H54 (cell line): ENCODE measurements at regions not wholly inside any gene's neighbourhood (a gene's known extent, or its start where the extent isn't known, plus 50 kb on each side); places are given as distances from the start of the nearest gene placed in this dataset.
"Not testable (repeated sequence)": the region's sequence is repeated elsewhere in the genome, so short reads cannot be mapped to it uniquely, and the experiment has no call there.

Source experiments
- DNase-seq: peaks from one replicate; pipeline ENCODE4 v3.0.0; 2011; ENCODE audit warnings: low spot score, mixed read lengths; ENCODE audit not compliant: insufficient read length
- FAIRE-seq: peaks from 3 replicates; lab custom pipeline; 2011; peaks lifted over from hg19 to GRCh38; lab: Jason Lieb, UNC
- POLR2A ChIP-seq: IDR thresholded peaks from 2 replicates; pipeline ENCODE4 v1.6.1; 2011; ENCODE audit warnings: low read depth, mild to moderate bottlenecking, low read length

DNA sequence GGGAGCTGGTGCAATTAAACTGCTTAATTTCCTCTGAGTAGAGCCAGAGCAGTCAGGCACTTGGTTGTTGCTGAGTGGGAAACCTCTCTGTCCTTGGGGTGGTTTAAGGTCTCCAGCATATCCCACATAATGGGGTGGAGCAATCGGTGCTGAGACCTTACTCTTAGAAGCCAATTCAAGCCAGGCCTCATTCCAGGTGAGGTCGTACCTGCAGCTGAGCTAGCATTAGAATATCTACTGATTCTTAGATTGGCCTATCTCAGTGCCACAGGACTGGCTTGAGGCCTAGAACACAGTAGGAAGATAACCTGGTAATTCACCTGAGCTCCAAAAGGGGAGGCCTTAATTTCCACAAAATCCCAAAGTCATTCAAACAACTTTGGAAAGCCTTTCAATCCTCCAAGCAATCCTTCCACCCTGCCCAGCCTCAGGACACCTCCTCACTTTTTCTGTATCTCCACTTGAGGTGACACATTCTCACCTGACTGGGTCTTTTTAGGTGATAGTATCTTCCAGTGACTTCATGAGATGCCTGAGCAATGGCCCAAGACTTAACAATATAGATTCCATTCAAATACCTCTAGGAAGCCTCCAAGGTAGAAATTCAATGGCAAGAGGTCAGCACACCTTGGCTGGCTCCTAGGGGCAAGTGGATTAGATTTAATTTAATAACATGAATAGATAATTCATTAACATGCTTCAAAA lies 91.0 kb downstream of the FEM1C start:
- FAIRE-seq (no peak), DNase-seq (no peak)
- no peak for TF ChIP-seq POLR2A

GRCh38 chr5:115452536-115453235 lies 91.9 kb downstream of the FEM1C start:
- DNase-seq (no peak), FAIRE-seq (no peak)
- TF ChIP-seq POLR2A = no peak

GRCh38 chr5:115452083-115452482 lies 92.5 kb downstream of the FEM1C start:
- no peak for TF ChIP-seq POLR2A
- FAIRE-seq = no peak
- DNase-seq = no peak

DNA sequence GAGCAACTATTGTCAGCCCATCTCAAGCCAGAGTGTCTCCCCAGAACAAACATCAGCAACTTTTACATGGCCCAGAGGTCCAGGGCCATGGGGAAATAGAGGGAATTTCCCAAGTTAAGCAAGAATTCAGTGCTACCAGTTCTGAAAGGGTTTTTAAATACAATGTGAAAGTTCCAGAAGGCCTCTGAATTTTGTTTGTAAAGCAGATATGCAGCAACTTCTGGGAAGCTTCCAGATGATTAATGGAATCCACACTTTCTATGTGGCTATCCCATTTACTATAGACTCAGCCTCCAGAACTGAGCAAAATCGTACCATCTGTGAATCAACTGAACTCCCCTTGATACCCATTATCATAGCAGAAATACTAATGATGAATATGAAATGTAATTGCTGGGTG lies 93.8 kb downstream of the FEM1C start:
- no peak for FAIRE-seq

GRCh38 chr5:115448630-115449029 lies 95.9 kb downstream of the FEM1C start:
- not testable (repeated sequence) for FAIRE-seq, DNase-seq

More for the DNA sequence above, 93.8 kb downstream of the FEM1C start:
- TF ChIP-seq POLR2A = no peak
- DNase-seq = no peak

DNA sequence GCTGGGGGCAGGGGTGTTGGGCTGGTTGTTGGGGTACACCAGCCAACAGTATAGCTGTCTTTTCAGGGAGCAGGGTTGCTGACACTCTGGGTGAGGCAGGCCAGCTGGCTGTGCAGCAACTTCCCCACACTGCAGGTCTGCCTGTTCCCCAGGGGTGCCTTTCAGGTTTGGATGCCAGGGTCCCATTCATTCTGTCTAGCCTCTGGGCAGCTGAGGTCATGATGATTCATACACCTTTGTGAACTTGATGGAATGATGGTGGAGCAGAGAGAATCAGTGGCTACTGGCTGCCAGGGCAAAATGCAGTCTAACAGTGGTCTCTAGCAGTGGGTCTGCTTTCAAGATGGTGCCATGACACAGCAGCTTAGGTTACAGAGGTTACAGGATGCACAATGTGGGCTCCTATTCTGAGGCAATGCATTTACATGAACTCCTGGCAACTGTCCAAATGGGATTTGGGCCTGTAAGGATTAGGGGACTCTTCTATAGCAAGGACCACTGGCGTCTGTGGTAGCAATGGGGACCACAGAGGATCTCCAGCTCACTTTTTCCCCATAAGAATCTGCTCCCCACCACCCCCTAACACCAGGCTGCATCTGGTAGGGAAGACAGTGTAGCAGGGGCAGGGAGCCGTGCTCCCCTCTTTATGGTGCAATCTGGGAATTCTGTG lies 103.7 kb downstream of the FEM1C start:
- no peak for DNase-seq
- TF ChIP-seq POLR2A = no peak
- no peak for FAIRE-seq

DNA sequence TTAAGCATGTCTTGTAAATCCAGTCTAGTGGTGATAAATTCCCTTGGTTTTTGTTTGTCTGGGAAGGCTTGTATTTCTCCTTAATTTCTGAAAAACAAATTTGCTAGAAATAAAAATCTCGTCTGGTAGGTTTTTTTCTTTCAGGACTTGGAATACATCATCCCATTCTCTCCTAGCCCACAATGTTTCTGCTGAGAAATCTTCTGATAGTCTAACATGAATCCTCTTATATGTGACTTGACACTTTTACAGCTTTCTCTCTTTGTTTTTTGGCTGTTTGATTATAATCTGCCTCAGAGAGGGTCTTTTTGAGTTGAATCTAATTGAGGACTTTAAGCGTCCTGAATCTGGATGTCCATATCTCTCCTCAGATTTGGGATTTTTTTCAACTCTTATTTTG lies 104.9 kb downstream of the FEM1C start:
- TF ChIP-seq POLR2A = no peak
- no peak for FAIRE-seq
- no peak for DNase-seq

- FAIRE-seq = no peak
- DNase-seq = no peak
- TF ChIP-seq POLR2A = no peak
Observed at GRCh38 chr5:115439042-115439441, 105.5 kb downstream of the FEM1C start.

GRCh38 chr5:115435778-115436712 lies 108.5 kb downstream of the FEM1C start:
- DNase-seq = no peak
- TF ChIP-seq POLR2A = no peak
- peak; percentile 70 for FAIRE-seq

GRCh38 chr5:115435065-115435777 lies 109.4 kb downstream of the FEM1C start:
- no peak for FAIRE-seq
- TF ChIP-seq POLR2A = no peak

GRCh38 chr5:115433918-115434317 lies 110.7 kb downstream of the FEM1C start:
- FAIRE-seq = no peak
- DNase-seq = no peak
- no peak for TF ChIP-seq POLR2A

More at GRCh38 chr5:115435065-115435777, 109.4 kb downstream of the FEM1C start:
- DNase-seq = no peak

DNA sequence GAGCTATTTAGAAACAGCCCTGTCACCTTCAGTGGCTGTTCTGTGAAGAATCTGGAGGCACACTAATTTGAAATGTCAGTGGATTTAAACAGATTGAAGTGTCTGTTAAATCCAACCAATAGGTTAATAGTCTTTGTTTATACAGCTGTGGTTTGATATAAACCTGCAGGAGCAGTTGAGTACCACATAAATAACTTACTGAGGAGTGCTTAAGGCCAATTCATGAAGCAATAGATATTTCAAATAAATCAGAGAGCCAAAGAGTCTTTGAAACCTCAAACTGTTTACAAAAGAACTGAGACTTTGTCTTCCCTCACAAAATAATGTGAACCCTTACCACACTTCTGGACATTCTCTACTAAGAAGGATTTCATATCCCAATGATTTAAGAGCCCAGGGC lies 111.9 kb downstream of the FEM1C start:
- DNase-seq (no peak), FAIRE-seq (no peak)
- TF ChIP-seq POLR2A = no peak

- no peak for DNase-seq
- no peak for TF ChIP-seq POLR2A
- FAIRE-seq = no peak
Observed at GRCh38 chr5:115431116-115431515, 113.5 kb downstream of the FEM1C start.
